ENCODE measurements at regions not wholly inside any gene's neighbourhood (a gene's known extent, or its start where the extent isn't known, plus 50 kb on each side); places are given as distances from the start of the nearest gene placed in this dataset.

DNA sequence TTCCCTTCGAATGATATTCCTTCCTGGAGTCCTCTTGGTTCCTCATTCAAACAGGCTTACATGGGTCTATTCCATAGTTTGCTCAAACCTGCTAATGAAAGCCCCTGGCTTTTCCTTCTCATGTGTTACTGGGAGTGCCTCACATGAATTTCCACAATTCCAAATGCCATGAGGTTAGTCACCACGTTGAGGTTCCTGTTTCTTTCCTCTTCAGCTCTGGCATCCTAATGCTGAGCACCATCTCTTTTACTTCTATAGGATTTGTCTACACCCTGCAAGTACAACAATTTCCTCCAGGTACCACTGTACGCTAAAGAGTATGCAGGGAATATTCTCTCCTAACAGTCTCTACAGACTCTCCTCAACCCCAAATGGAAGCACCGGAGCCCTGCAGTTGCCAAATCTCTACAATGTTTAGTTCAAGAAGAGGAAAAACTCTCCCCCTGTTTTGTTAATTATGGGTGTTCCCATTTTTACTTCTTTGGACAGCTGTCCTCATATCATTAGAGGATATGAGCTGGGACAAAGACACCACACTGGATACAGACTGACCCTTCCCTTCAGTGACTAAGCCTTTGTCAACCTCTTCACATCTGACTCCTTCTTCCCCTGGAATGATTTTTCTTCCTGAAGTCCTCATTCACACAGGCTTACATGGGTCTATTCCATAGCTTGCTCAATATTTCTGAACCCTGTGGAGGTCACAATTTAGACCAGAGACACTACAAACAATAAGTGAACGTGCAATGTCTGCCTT, 145.8 kb upstream of the BET1 start:
- TF ChIP-seq, protein P1, sequence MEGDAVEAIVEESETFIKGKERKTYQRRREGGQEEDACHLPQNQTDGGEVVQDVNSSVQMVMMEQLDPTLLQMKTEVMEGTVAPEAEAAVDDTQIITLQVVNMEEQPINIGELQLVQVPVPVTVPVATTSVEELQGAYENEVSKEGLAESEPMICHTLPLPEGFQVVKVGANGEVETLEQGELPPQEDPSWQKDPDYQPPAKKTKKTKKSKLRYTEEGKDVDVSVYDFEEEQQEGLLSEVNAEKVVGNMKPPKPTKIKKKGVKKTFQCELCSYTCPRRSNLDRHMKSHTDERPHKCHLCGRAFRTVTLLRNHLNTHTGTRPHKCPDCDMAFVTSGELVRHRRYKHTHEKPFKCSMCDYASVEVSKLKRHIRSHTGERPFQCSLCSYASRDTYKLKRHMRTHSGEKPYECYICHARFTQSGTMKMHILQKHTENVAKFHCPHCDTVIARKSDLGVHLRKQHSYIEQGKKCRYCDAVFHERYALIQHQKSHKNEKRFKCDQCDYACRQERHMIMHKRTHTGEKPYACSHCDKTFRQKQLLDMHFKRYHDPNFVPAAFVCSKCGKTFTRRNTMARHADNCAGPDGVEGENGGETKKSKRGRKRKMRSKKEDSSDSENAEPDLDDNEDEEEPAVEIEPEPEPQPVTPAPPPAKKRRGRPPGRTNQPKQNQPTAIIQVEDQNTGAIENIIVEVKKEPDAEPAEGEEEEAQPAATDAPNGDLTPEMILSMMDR (conservative IDR thresholded peaks at IDR 0.05 in 1 of 2, IDR thresholded peaks at IDR 0.05 in 1 of 2; ENCODE audit: low read depth in 1 of 2, low read length in 2 of 2) = no peak
- no peak for TF ChIP-seq EZH2 (IDR thresholded peaks at IDR 0.05; ENCODE audit: low read length, missing control alignments)
